GM21529 (cell line): ENCODE measurements at regions not wholly inside any gene's neighbourhood (a gene's known extent, or its start where the extent isn't known, plus 50 kb on each side); places are given as distances from the start of the nearest gene placed in this dataset.

Experiments
- ATAC-seq: cut with Tn5 transposase; IDR thresholded peaks from one replicate; pipeline ENCODE4 v1.9.1; 2021; ENCODE audit not compliant: unreplicated experiment

- no peak for ATAC-seq
Measured at GRCh38 chr7:130894909-130895750, 161.1 kb upstream of the KLF14 start.

- no peak for ATAC-seq
Measured at GRCh38 chr7:130896051-130896881, 162.3 kb upstream of the KLF14 start.

GRCh38 chr7:130896898-130897514 lies 163.0 kb upstream of the KLF14 start:
- peak; percentile 40 for ATAC-seq

- peak; percentile 32 for ATAC-seq
Measured at GRCh38 chr7:130897515-130898419, 163.8 kb upstream of the KLF14 start.

DNA sequence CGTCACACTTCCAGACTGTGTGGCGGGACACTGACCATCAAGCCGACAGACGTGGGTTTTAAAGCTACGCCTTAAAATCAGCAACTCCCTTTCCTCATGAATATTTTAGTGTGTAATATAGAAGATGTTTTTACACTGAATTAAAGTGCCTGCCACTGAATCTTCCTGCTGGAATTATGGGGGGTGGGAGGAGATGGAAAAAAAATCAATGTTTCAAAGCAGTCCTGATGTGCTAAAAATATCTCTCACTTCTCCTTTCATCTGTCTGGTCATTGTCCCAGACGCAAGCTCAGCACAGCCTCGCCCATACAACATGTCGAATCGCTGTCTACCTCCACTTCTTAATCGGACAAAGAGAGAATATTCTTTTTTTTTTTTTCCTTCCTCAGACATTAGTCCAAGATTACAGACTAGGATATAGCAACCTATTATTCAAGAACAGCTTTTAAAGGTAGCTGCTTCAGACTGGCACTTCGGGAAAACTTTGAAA lies 165.1 kb upstream of the KLF14 start:
- no peak for ATAC-seq

GRCh38 chr7:130899638-130900401 lies 165.8 kb upstream of the KLF14 start:
- ATAC-seq = no peak

DNA sequence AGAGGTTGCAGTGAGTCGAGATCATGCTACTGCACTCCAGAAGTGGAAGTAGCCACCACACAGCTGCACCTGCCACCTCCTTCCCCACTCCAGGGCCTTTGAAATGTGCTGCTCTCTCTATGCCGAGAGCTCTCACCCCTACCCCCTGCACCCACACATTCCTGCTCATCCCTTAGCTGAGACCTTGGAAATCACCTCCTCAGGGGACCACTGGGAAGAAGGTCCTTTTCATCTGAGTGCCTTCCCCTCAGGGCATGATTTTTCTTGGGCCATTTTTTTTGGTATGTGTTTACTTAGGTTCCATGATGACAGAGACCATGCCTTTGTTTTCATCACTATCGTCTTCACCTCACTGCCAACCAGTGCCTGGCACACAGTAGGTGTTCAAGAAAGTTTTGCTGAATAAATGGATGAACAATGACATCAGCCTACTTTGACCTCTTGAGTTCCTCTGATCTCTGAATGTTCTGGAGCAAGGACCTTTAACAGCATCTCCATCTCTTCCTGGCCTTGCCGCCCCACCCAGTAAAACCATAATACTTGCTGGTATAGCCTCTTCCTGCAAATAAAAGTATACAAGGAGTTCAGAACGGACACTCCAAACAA lies 166.6 kb upstream of the KLF14 start:
- ATAC-seq = no peak

DNA sequence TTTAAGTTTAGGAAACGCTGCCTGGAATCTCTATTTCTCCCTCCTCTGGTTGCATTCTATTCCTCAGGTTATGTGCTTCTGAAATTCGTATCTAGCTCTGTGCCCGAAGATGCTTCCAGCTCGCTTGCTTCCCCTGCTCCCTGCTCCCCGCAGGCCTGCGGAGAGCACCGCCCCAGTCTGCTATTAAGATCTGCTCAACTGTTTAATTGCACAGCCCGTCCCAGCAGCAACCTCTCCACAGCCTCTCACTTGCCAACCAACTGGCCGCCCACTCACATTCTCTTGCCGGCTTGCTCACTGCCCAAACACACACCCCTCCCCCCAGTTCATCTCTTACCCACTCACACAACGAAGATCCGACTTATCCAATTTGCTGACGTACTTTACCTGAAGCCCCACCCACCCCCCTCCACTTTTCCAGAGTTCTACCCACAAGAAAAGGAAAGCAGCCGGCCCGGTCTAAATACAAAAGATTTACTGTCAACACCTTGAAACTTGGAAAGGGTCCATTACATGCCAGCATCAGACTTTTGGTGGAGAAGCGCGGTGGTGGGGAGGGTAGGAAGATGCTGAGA lies 167.3 kb upstream of the KLF14 start:
- ATAC-seq = no peak

GRCh38 chr7:130902755-130903357 lies 168.8 kb upstream of the KLF14 start:
- no peak for ATAC-seq

DNA sequence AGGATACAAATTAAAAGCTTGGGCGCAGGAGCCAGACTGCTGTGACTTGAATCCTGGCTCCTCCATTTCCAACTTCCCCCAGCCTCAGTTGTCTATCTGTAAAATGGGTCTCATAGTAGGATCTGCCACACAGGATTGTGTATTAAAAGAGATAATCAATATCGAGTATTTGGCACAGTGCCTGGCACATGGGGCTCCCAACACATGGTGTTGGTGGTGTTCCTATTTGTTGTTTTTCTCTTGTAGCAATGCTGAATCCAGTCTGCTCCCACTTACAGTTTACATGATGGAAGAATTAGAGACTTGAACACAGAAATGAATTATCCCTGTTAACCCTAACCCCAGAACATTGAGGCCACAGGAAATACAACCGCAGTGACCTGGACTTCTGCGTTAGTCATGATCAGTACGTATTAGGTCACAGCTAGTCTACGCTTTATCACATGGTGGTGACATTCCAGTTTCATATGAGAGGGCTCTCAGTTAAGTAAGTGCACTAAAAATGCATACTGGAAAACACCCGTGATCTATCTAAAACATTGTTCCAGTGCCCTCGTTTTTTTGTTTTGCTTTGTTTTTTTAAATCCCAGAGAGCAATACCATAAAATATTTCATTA lies 169.5 kb upstream of the KLF14 start:
- no peak for ATAC-seq

GRCh38 chr7:130904031-130904757 lies 170.2 kb upstream of the KLF14 start:
- ATAC-seq = no peak

- no peak for ATAC-seq
Measured at GRCh38 chr7:130904792-130905191, 170.8 kb upstream of the KLF14 start.

DNA sequence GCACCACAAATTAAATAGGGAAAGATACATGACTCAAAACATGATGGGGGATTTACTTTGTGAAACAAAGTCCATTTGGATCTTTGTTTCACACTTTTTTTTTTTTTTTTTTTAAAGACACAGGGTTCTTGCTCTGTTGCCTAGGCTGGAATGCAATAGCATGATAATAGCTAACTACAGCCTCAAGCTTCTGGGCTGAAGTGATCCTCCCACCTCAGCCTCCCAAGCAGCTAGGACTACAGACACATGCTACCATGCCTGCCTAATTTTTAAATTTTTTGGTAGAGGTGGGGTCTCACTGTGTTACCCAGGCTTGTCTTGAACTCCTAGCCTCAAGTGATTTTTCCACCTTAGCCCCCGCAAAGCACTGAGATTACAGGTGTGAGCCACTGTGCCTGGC lies 172.6 kb upstream of the KLF14 start:
- no peak for ATAC-seq

DNA sequence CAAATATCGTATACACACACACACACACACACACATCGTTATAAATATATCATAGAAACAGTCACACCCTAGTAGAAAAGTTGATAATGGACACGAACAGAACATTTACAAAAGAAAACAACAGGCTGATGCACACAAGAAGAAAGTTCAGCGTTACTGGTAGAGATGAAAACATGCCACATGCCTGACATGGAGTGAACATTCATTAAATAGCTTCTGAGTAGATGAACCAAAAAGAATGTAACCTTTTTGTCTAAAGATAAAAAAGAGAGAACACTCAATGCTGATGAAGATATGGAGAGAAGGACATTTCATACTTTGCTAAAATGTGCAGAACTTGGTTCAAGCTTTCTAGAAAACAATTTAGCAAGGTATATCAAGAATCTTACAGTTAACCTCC lies 173.4 kb upstream of the KLF14 start:
- ATAC-seq = no peak

DNA sequence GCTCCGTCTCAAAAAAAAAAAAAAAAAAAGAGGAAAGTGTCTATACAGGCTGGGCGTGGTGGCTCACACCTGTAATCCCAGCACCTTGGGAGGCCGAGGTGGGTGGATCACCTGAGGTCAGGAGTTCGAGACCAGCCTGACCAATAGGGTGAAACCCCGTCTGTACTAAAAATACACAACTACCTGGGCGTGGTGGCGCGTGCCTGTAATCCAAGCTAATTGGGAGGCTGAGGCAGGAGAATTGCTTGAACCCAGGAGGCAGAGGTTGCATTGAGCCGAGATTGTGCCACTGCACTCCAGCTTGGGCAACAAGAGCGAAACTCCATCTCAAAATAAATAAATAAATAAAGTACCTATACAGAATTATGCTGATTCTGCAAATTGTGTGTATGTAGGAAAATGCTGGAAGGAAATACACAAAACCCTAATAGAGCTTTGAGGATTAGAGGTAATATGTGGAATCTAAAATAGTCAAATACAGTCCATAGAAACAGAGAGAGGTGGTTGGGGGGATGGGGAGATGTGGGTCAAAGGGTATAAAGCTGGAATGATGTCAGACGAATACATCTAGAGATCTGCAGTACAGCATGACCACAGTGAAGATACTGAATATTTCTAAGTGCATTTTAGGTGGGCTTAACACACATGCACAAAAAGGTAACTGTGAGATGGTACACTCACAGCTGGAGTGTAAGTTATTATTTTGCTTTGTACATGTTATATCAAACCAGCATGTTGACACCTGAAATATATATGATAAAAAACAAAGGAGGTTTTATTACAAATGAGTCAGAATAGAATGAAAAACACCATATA lies 174.5 kb upstream of the KLF14 start:
- no peak for ATAC-seq

DNA sequence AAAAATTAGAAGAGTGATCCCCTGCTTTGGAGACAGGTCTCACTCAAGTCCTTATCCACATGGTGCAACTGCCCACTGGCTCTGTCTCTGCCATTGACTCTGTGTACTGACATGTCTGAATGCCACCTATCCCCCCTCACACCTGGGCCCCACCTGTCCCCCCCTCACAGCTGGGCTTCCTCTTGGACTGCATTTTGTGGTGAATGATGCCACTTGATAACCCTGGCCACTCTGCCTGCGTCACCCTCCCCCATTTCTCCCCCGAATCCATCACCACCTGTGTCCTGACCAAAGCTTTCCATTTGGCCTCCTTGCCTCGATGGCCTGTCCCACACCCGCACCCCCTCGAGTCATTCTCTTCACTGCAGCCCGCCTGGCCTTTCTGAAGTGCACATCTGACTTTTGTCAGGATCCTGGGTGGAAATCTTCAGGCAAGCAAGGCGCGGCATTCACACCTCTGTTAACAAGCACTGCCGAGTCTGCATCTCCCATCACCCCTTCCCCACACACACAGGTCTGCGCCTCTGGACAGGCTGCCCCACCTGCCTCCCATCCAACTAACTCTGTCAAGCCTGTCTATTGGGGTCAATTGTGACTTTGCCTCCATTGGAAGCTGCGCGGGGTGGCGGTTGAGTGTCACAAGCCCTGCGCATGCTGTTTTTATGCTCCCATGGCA lies 175.3 kb upstream of the KLF14 start:
- ATAC-seq = no peak
